Osteocyte (in vitro differentiated cells): ENCODE measurements at regions not wholly inside any gene's neighbourhood (a gene's known extent, or its start where the extent isn't known, plus 50 kb on each side); places are given as distances from the start of the nearest gene placed in this dataset.

Experiments
- DNase-seq: peaks from one replicate; pipeline ENCODE4 v3.0.0; 2021; ENCODE audit warnings: mixed read lengths; ENCODE audit not compliant: unreplicated experiment; ENCODE audit errors: extremely low spot score
- H3K27ac Mint-ChIP-seq: one replicate; pipeline ENCODE4 v1.8.0; 2021; ENCODE audit warnings: mild to moderate bottlenecking, mixed read lengths; ENCODE audit not compliant: unreplicated experiment
- H3K27me3 Mint-ChIP-seq: one replicate; pipeline ENCODE4 v1.8.0; 2021; ENCODE audit warnings: mixed read lengths; ENCODE audit not compliant: unreplicated experiment
- H3K36me3 Mint-ChIP-seq: one replicate; pipeline ENCODE4 v1.8.0; 2021; ENCODE audit warnings: mixed read lengths; ENCODE audit not compliant: unreplicated experiment
- H3K4me1 Mint-ChIP-seq: one replicate; pipeline ENCODE4 v1.8.0; 2021; ENCODE audit warnings: mixed read lengths; ENCODE audit not compliant: unreplicated experiment
- H3K4me3 Mint-ChIP-seq: one replicate; pipeline ENCODE4 v1.8.0; 2021; ENCODE audit warnings: mild to moderate bottlenecking, moderate library complexity, mixed read lengths; ENCODE audit not compliant: unreplicated experiment
- H3K9me3 Mint-ChIP-seq: one replicate; pipeline ENCODE4 v1.8.0; 2021; ENCODE audit warnings: mixed read lengths; ENCODE audit not compliant: unreplicated experiment
- TF ChIP-seq, protein P1 (sequence below): fragments of 200-600 bp; sonication (generic); IDR thresholded peaks from 2 replicates; pipeline ENCODE4 v1.5.0; 2021; ENCODE audit warnings: antibody characterized with exemption, mild to moderate bottlenecking, moderate library complexity

DNA sequence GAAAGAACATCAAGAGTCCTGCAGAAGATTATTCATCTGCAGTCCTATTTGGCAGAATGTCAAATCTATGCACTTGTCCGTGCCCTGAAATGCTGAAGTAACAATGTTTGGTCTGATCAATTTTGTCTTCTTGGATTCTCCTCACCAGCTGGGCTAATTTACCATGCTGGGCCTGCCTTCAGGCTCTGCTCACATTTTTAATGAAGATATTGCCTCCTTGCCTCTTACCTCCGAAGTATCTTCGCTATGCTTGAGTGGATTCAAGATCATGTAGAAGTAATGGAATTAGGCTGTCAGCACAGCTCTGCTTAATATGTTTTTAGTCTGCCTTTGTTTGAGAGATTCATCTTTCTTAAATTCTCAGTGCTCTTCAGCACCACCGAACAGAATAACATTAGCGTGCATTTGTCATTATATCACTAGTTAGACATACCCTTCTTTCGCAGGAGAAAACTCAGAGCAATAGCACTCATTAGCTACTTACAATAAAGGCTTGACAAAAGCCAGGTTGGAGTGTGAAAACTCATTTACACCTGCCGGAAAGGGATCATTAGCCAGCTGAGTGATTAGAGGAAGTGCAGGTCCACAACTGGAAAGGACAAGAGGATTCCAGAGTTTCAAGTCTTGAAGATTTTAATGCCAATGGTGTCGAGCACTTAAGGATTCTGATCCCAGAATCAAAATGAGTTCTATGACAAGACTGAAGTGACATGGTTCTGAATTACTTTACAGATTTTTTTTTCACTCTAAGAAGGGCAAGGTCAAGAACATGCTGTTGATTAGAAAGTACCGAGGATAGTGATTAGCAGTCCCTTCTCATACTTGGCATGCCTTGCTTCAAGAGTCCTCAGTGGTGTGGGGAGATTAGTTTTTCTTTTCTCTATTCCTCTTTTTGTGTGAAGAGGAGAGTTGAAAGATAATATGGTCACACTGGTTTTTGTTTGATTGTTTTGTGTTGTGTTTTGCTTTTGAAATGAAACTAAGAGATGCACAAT lies 405.6 kb upstream of the TOM1L1 start:
- Mint-ChIP-seq H3K4me3 (no peak overlapping the region), H3K27ac (no peak overlapping the region)
- DNase-seq: no peak

DNA sequence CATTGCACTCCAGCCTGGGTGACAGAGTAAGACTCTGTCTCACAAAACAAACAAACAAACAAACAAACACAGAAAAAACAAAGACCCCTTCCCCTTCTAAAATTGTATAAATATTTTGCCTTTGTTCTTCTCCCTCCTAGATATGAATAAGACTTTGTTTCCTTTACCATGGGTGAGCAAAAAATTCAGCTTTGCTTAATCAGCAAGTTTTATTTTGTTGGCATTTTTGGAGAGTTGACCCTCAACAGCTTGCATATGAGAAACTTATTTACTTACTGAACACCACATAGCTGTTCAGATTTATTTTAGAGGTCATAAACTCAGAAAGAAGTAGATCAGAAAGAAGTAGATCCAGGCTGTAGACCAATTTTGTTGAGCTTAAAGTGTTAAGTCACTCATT lies 395.2 kb upstream of the TOM1L1 start:
- Mint-ChIP-seq H3K36me3 (no peaks in the 10 kb centered on the region), H3K27ac (no peak overlapping the region)

More for the DNA sequence above, 405.6 kb upstream of the TOM1L1 start:
- no peaks in the 10 kb centered on the region for H3K36me3 Mint-ChIP-seq
- H3K9me3 Mint-ChIP-seq: peaks cover 21% of the 10 kb centered on the region
- TF ChIP-seq, protein P1, sequence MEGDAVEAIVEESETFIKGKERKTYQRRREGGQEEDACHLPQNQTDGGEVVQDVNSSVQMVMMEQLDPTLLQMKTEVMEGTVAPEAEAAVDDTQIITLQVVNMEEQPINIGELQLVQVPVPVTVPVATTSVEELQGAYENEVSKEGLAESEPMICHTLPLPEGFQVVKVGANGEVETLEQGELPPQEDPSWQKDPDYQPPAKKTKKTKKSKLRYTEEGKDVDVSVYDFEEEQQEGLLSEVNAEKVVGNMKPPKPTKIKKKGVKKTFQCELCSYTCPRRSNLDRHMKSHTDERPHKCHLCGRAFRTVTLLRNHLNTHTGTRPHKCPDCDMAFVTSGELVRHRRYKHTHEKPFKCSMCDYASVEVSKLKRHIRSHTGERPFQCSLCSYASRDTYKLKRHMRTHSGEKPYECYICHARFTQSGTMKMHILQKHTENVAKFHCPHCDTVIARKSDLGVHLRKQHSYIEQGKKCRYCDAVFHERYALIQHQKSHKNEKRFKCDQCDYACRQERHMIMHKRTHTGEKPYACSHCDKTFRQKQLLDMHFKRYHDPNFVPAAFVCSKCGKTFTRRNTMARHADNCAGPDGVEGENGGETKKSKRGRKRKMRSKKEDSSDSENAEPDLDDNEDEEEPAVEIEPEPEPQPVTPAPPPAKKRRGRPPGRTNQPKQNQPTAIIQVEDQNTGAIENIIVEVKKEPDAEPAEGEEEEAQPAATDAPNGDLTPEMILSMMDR: no peak
- no peaks in the 10 kb centered on the region for H3K27me3 Mint-ChIP-seq
- H3K4me1 Mint-ChIP-seq: no peaks in the 10 kb centered on the region

GRCh38 chr17:54518706-54519105 lies 381.9 kb upstream of the TOM1L1 start:
- Mint-ChIP-seq H3K36me3 (no peaks in the 10 kb centered on the region), H3K27me3 (no peaks in the 10 kb centered on the region), H3K27ac (no peak overlapping the region), H3K9me3 (peaks cover 62% of the 10 kb centered on the region), H3K4me1 (no peaks in the 10 kb centered on the region), H3K4me3 (no peak overlapping the region)
- TF ChIP-seq, protein P1: no peak
- DNase-seq: no peak

More for the DNA sequence above, 395.2 kb upstream of the TOM1L1 start:
- peaks cover 33% of the 10 kb centered on the region for H3K9me3 Mint-ChIP-seq
- no peaks in the 10 kb centered on the region for H3K4me1 Mint-ChIP-seq
- no peak overlapping the region for H3K4me3 Mint-ChIP-seq
- DNase-seq: no peak
- H3K27me3 Mint-ChIP-seq: no peaks in the 10 kb centered on the region
- TF ChIP-seq, protein P1: no peak

GRCh38 chr17:54521137-54521536 lies 379.5 kb upstream of the TOM1L1 start:
- H3K27me3 Mint-ChIP-seq: no peaks in the 10 kb centered on the region

GRCh38 chr17:54524501-54524900 lies 376.2 kb upstream of the TOM1L1 start:
- no peak overlapping the region for H3K27ac Mint-ChIP-seq
- H3K9me3 Mint-ChIP-seq: peaks cover 59% of the 10 kb centered on the region
- no peak for DNase-seq
- no peaks in the 10 kb centered on the region for H3K36me3 Mint-ChIP-seq
- no peak overlapping the region for H3K4me3 Mint-ChIP-seq
- H3K4me1 Mint-ChIP-seq: no peaks in the 10 kb centered on the region
- TF ChIP-seq, protein P1: no peak
- no peaks in the 10 kb centered on the region for H3K27me3 Mint-ChIP-seq

More at GRCh38 chr17:54521137-54521536, 379.5 kb upstream of the TOM1L1 start:
- Mint-ChIP-seq H3K27ac (no peak overlapping the region), H3K4me1 (no peaks in the 10 kb centered on the region), H3K9me3 (peaks cover 69% of the 10 kb centered on the region), H3K36me3 (no peaks in the 10 kb centered on the region), H3K4me3 (no peak overlapping the region)
- TF ChIP-seq, protein P1: no peak
- no peak for DNase-seq
